ENCODE measurements at regions not wholly inside any gene's neighbourhood (a gene's known extent, or its start where the extent isn't known, plus 50 kb on each side); places are given as distances from the start of the nearest gene placed in this dataset.

- TF ChIP-seq CTCF (IDR thresholded peaks at IDR 0.05; ENCODE audit: low read depth, low read length) = no peak
- TF ChIP-seq EZH2phosphoT487 (IDR thresholded peaks at IDR 0.05; ENCODE audit: low read depth) = no peak
These were observed 165.5 kb upstream of the SALL3 start for GRCh38 chr18:78813936-78814710.
